GM21515 (cell line): ENCODE measurements at regions not wholly inside any gene's neighbourhood (a gene's known extent, or its start where the extent isn't known, plus 50 kb on each side); places are given as distances from the start of the nearest gene placed in this dataset.
"Not testable (repeated sequence)": the region's sequence is repeated elsewhere in the genome, so short reads cannot be mapped to it uniquely, and the experiment has no call there.

ENCODE experiments used
- ATAC-seq: cut with Tn5 transposase; IDR thresholded peaks from one replicate; pipeline ENCODE4 v1.9.1; 2021; ENCODE audit not compliant: unreplicated experiment

GRCh38 chr20:57812632-57813031 lies 102.8 kb upstream of the PMEPA1 start:
- ATAC-seq = not testable (repeated sequence)

GRCh38 chr20:57811374-57812020 lies 101.7 kb upstream of the PMEPA1 start:
- no peak for ATAC-seq

- no peak for ATAC-seq
Observed at GRCh38 chr20:57810511-57811373, 100.9 kb upstream of the PMEPA1 start.

- no peak for ATAC-seq
Observed at GRCh38 chr20:57809661-57810172, 99.9 kb upstream of the PMEPA1 start.

- ATAC-seq = no peak
Observed at GRCh38 chr20:57809149-57809548, 99.3 kb upstream of the PMEPA1 start.

GRCh38 chr20:57808264-57809070 lies 98.7 kb upstream of the PMEPA1 start:
- no peak for ATAC-seq

GRCh38 chr20:57807401-57808263 lies 97.8 kb upstream of the PMEPA1 start:
- no peak for ATAC-seq

GRCh38 chr20:57806975-57807374 lies 97.2 kb upstream of the PMEPA1 start:
- ATAC-seq = no peak

- ATAC-seq = no peak
Observed at GRCh38 chr20:57806476-57806875, 96.7 kb upstream of the PMEPA1 start.

- ATAC-seq = no peak
Observed at GRCh38 chr20:57805747-57806146, 95.9 kb upstream of the PMEPA1 start.

- ATAC-seq = no peak
Observed at GRCh38 chr20:57804470-57805250, 94.8 kb upstream of the PMEPA1 start.

- ATAC-seq = no peak
Observed at GRCh38 chr20:57803508-57804005, 93.7 kb upstream of the PMEPA1 start.

- ATAC-seq = no peak
Observed at GRCh38 chr20:57802765-57803507, 93.1 kb upstream of the PMEPA1 start.

- ATAC-seq = no peak
Observed at GRCh38 chr20:57801581-57801980, 91.8 kb upstream of the PMEPA1 start.

GRCh38 chr20:57800791-57801430 lies 91.1 kb upstream of the PMEPA1 start:
- no peak for ATAC-seq

- ATAC-seq = no peak
Observed at GRCh38 chr20:57797401-57797800, 87.6 kb upstream of the PMEPA1 start.

- no peak for ATAC-seq
Observed at GRCh38 chr20:57795977-57796560, 86.3 kb upstream of the PMEPA1 start.

GRCh38 chr20:57795342-57795697 lies 85.5 kb upstream of the PMEPA1 start:
- ATAC-seq = no peak
